ENCODE measurements at regions not wholly inside any gene's neighbourhood (a gene's known extent, or its start where the extent isn't known, plus 50 kb on each side); places are given as distances from the start of the nearest gene placed in this dataset.

- DNase-seq (ENCODE audit: low spot score) = no peak
- TF ChIP-seq CTCF (conservative IDR thresholded peaks at IDR 0.05; ENCODE audit: low read depth, low read length) (no peak), EZH2 (IDR thresholded peaks at IDR 0.05; ENCODE audit: borderline replicate concordance, low read depth, low read length, poor library complexity, severe bottlenecking) (no peak)
- no peak overlapping the region for H3K27ac ChIP-seq (ENCODE audit: low read depth, low read length, poor library complexity, severe bottlenecking)
- POLR2A ChIA-PET (ENCODE audit: low non-redundant PET) = no interaction called here
- H3K4me1 ChIP-seq (ENCODE audit: insufficient read depth, low read length, poor library complexity, severe bottlenecking) = no peaks in the 10 kb centered on the region
- no peaks in the 10 kb centered on the region for H3K9me3 ChIP-seq (ENCODE audit: low read depth, low read length, poor library complexity, severe bottlenecking)
- H3K4me3 ChIP-seq (ENCODE audit: low read depth, low read length, poor library complexity, severe bottlenecking) = no peak overlapping the region
- H3K27me3 ChIP-seq (replicated peaks; ENCODE audit: insufficient read depth, low read depth, low read length, poor library complexity) = no peaks in the 10 kb centered on the region
- no TSS peak for BruUV-seq (replicated peaks)
- CTCF ChIA-PET = no interaction called here
- no peaks in the 10 kb centered on the region for H3K36me3 ChIP-seq (ENCODE audit: insufficient read depth, low read length, poor library complexity, severe bottlenecking)
- intact Hi-C loops (cut with micrococcal nuclease; ENCODE audit: unreplicated experiment) = no loop called here
Measured at GRCh38 chr15:100726421-100727190, 124.2 kb downstream of the ASB7 start.

- H3K27ac ChIP-seq (ENCODE audit: low read depth, low read length, poor library complexity, severe bottlenecking) = no peak overlapping the region
Measured at GRCh38 chr15:100727291-100727851, 125.0 kb downstream of the ASB7 start.

More at GRCh38 chr15:100727291-100727851, 125.0 kb downstream of the ASB7 start:
- Histone ChIP-seq H3K4me3 (ENCODE audit: low read depth, low read length, poor library complexity, severe bottlenecking) (no peak overlapping the region), H3K36me3 (ENCODE audit: insufficient read depth, low read length, poor library complexity, severe bottlenecking) (no peaks in the 10 kb centered on the region), H3K4me1 (ENCODE audit: insufficient read depth, low read length, poor library complexity, severe bottlenecking) (no peaks in the 10 kb centered on the region), H3K9me3 (ENCODE audit: low read depth, low read length, poor library complexity, severe bottlenecking) (no peaks in the 10 kb centered on the region), H3K27me3 (replicated peaks; ENCODE audit: insufficient read depth, low read depth, low read length, poor library complexity) (no peaks in the 10 kb centered on the region)
- POLR2A ChIA-PET (ENCODE audit: low non-redundant PET) = no interaction called here
- CTCF ChIA-PET = no interaction called here
- intact Hi-C loops (cut with micrococcal nuclease; ENCODE audit: unreplicated experiment) = no loop called here
- DNase-seq (ENCODE audit: low spot score) = no peak
- BruUV-seq (replicated peaks) = no TSS peak
- TF ChIP-seq CTCF (conservative IDR thresholded peaks at IDR 0.05; ENCODE audit: low read depth, low read length) (no peak), EZH2 (IDR thresholded peaks at IDR 0.05; ENCODE audit: borderline replicate concordance, low read depth, low read length, poor library complexity, severe bottlenecking) (no peak)
